CD14-positive monocyte (primary cell): ENCODE measurements at regions not wholly inside any gene's neighbourhood (a gene's known extent, or its start where the extent isn't known, plus 50 kb on each side); places are given as distances from the start of the nearest gene placed in this dataset.

Experiments used
- DNase-seq, 3 donors: peaks; one replicate each; pipeline ENCODE4 v3.0.0-alpha.2; 2011 to 2022
- H2AFZ ChIP-seq: 2 replicates; pipeline ENCODE4 v1.6.0; 2012; ENCODE audit warnings: mild to moderate bottlenecking, low read depth, low read length, inconsistent platforms; ENCODE audit not compliant: insufficient read depth, poor library complexity, severe bottlenecking
- H3K27ac ChIP-seq, 2 donors: 1 replicate in 1 of 2; 2 replicates in 1 of 2; pipeline ENCODE4 v1.5.1; 2012 to 2013; ENCODE audit warnings: low read length in 2 of 2, control low read depth in 1 of 2, inconsistent platforms in 1 of 2, low read depth in 1 of 2, mild to moderate bottlenecking in 1 of 2
- H3K27me3 ChIP-seq, 2 donors: one replicate each; pipeline versions ENCODE4 v1.6.0 to v1.6.1; 2011 to 2013; ENCODE audit warnings: low read length in 2 of 2; ENCODE audit not compliant: control insufficient read depth in 2 of 2, insufficient read depth in 2 of 2
- H3K36me3 ChIP-seq, 2 donors: replicated peaks in 1 of 2; 1 replicate in 1 of 2; 2 replicates in 1 of 2; pipeline versions ENCODE4 v1.5.1 to v1.6.1; 2012 to 2013; ENCODE audit warnings: low read length in 2 of 2, control low read depth in 1 of 2, inconsistent platforms in 1 of 2, mild to moderate bottlenecking in 1 of 2; ENCODE audit not compliant: insufficient read depth in 2 of 2, control insufficient read depth in 1 of 2
- H3K4me1 ChIP-seq, 2 donors: 1 replicate in 1 of 2; 2 replicates in 1 of 2; pipeline versions ENCODE4 v1.5.1 to v1.6.1; 2012 to 2013; ENCODE audit warnings: low read length in 2 of 2, control low read depth in 1 of 2, inconsistent platforms in 1 of 2, mild to moderate bottlenecking in 1 of 2, moderate library complexity in 1 of 2; ENCODE audit not compliant: insufficient read depth in 2 of 2, control insufficient read depth in 1 of 2
- H3K4me2 ChIP-seq: replicated peaks from 2 replicates; pipeline ENCODE3; 2012; ENCODE audit warnings: low read length, moderate library complexity, mild to moderate bottlenecking; ENCODE audit not compliant: poor library complexity, severe bottlenecking; ENCODE audit errors: extremely low read depth
- H3K4me3 ChIP-seq, 3 experiments: fragments of 200-600 bp in 1 of 3; sonication (generic) in 1 of 3; replicated peaks in 1 of 3; 1 replicate in 2 of 3; 2 replicates in 1 of 3; pipeline ENCODE4 v1.5.1; 2011 to 2013; ENCODE audit warnings: low read length in 3 of 3, mild to moderate bottlenecking in 3 of 3, control low read depth in 2 of 3, low read depth in 2 of 3, inconsistent platforms in 1 of 3, moderate library complexity in 1 of 3
- H3K79me2 ChIP-seq: 2 replicates; pipeline ENCODE4 v1.6.0; 2012; ENCODE audit warnings: mild to moderate bottlenecking, control low read depth, inconsistent platforms, low read length, moderate library complexity; ENCODE audit not compliant: insufficient read depth
- H3K9ac ChIP-seq: 2 replicates; pipeline ENCODE4 v1.6.0; 2017; ENCODE audit warnings: low read length, mild to moderate bottlenecking; ENCODE audit not compliant: insufficient read depth, poor library complexity, severe bottlenecking
- H3K9me3 ChIP-seq, 2 donors: replicated peaks in 1 of 2; 1 replicate in 1 of 2; 2 replicates in 1 of 2; pipeline versions ENCODE4 v1.5.1 to v1.6.1; 2012 to 2013; ENCODE audit warnings: low read length in 2 of 2, control low read depth in 1 of 2; ENCODE audit not compliant: control insufficient read depth in 1 of 2, insufficient read depth in 1 of 2
- H4K20me1 ChIP-seq: 2 replicates; pipeline ENCODE4 v1.6.0; 2012; ENCODE audit warnings: mild to moderate bottlenecking, low read length, control low read depth, moderate library complexity; ENCODE audit not compliant: insufficient read depth
- H3K27ac Mint-ChIP-seq, 7 donors: one replicate each; pipeline ENCODE4 v1.8.0; 2020; ENCODE audit warnings: mild to moderate bottlenecking in 7 of 7, mixed read lengths in 7 of 7, moderate library complexity in 6 of 7, inconsistent platforms in 2 of 7
- H3K27me3 Mint-ChIP-seq, 3 donors: one replicate each; pipeline ENCODE4 v1.8.0; 2021 to 2022; ENCODE audit warnings: low read depth in 3 of 3, mild to moderate bottlenecking in 3 of 3, mixed read lengths in 3 of 3, moderate library complexity in 3 of 3, inconsistent platforms in 1 of 3
- H3K36me3 Mint-ChIP-seq, 2 donors: one replicate each; pipeline ENCODE4 v1.8.0; 2020; ENCODE audit warnings: mixed read lengths in 2 of 2, inconsistent platforms in 1 of 2, mild to moderate bottlenecking in 1 of 2
- H3K4me1 Mint-ChIP-seq: one replicate; pipeline ENCODE4 v1.8.0; 2020; ENCODE audit warnings: mild to moderate bottlenecking, mixed read lengths
- H3K4me3 Mint-ChIP-seq, 2 donors: one replicate each; pipeline ENCODE4 v1.8.0; 2020; ENCODE audit warnings: mild to moderate bottlenecking in 2 of 2, mixed read lengths in 2 of 2, moderate library complexity in 1 of 2
- H3K9me3 Mint-ChIP-seq, 7 donors: one replicate each; pipeline ENCODE4 v1.8.0; 2020 to 2022; ENCODE audit warnings: mixed read lengths in 7 of 7, mild to moderate bottlenecking in 6 of 7, moderate library complexity in 6 of 7, inconsistent platforms in 2 of 7
- WGBS: methylation state at CpG from one replicate; pipeline ENCODE4 v1.1.5; 2013; ENCODE audit warnings: missing lambda C conversion rate; ENCODE audit not compliant: insufficient coverage; 5-methylcytosine and 5-hydroxymethylcytosine counted together
- intact Hi-C, 2 donors: fragments of 100-400 bp; cut with micrococcal nuclease; formaldehyde crosslinking; loops; one replicate each; pipeline versions ENCODE4 v1.15.0 to v1.15.1; 2023
- TF ChIP-seq, protein P1 (sequence below): fragments of 200-600 bp; IDR thresholded peaks from one replicate; pipeline ENCODE4 v1.8.0; 2022; ENCODE audit warnings: antibody characterized with exemption, mild to moderate bottlenecking

DNA sequence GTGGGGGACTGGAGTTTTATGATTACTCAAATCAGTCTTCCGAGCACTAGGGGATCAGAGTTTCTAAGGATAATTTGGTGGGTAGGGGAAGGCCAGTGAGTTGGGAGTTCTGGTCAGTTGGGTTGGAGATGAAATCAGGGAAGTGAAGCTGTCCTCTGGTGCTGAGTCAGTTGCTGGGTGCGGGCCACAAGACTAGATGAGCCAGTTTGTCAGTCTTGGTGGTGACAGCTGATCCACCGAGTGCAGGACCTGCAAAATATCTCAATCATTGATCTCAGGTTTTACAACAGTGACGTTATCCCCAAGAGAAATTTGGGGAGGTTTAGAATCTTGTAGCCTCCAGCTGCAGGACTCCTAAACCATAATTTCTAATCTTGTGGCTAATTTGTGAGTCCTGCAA, 249.4 kb downstream of the FAM43A start:
- H3K79me2 ChIP-seq, result no peaks in the 10 kb centered on the region
- peaks cover 46 to 47% of the 10 kb centered on the region in 2 donors for H3K4me1 ChIP-seq
- Mint-ChIP-seq H3K9me3 (peaks cover 0 to 5% (median 2%) of the 10 kb centered on the region in 7 donors), H3K4me1 (peaks cover 49% of the 10 kb centered on the region), H3K27ac (peak overlapping the region in 6 of 7 donors; percentile 4 to 84 (median 68)), H3K4me3 (peak overlapping the region in 1 of 2 donors; percentile 31), H3K27me3 (peaks cover 0 to 2% (median 0%) of the 10 kb centered on the region in 3 donors), H3K36me3 (peaks cover 0 to 3% of the 10 kb centered on the region in 2 donors)
- peak overlapping the region in 1 of 2 donors; percentile 6 for H3K27ac ChIP-seq
- peak overlapping the region; percentile 23 for H3K4me2 ChIP-seq
- no peaks in the 10 kb centered on the region for H3K36me3 ChIP-seq
- H2AFZ ChIP-seq, result no peak overlapping the region
- H3K9ac ChIP-seq, result no peak overlapping the region
- peak; percentile 52 to 74 (median 63) for DNase-seq
- intact Hi-C loops, result loop anchor here in 1 of 2 donors (10.0 kb wide), 1 partner anchor 50 kb away; no protein-coding TSS in a partner anchor
- no peak overlapping the region for H3K4me3 ChIP-seq
- peaks cover 0 to 7% of the 10 kb centered on the region in 2 donors for H3K9me3 ChIP-seq
- TF ChIP-seq, protein P1, sequence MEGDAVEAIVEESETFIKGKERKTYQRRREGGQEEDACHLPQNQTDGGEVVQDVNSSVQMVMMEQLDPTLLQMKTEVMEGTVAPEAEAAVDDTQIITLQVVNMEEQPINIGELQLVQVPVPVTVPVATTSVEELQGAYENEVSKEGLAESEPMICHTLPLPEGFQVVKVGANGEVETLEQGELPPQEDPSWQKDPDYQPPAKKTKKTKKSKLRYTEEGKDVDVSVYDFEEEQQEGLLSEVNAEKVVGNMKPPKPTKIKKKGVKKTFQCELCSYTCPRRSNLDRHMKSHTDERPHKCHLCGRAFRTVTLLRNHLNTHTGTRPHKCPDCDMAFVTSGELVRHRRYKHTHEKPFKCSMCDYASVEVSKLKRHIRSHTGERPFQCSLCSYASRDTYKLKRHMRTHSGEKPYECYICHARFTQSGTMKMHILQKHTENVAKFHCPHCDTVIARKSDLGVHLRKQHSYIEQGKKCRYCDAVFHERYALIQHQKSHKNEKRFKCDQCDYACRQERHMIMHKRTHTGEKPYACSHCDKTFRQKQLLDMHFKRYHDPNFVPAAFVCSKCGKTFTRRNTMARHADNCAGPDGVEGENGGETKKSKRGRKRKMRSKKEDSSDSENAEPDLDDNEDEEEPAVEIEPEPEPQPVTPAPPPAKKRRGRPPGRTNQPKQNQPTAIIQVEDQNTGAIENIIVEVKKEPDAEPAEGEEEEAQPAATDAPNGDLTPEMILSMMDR, result no peak
- H4K20me1 ChIP-seq, result no peaks in the 10 kb centered on the region
- H3K27me3 ChIP-seq, result no peaks in the 10 kb centered on the region
- 21% methylated on average over 2 of the region's 4 CpGs for WGBS

DNA sequence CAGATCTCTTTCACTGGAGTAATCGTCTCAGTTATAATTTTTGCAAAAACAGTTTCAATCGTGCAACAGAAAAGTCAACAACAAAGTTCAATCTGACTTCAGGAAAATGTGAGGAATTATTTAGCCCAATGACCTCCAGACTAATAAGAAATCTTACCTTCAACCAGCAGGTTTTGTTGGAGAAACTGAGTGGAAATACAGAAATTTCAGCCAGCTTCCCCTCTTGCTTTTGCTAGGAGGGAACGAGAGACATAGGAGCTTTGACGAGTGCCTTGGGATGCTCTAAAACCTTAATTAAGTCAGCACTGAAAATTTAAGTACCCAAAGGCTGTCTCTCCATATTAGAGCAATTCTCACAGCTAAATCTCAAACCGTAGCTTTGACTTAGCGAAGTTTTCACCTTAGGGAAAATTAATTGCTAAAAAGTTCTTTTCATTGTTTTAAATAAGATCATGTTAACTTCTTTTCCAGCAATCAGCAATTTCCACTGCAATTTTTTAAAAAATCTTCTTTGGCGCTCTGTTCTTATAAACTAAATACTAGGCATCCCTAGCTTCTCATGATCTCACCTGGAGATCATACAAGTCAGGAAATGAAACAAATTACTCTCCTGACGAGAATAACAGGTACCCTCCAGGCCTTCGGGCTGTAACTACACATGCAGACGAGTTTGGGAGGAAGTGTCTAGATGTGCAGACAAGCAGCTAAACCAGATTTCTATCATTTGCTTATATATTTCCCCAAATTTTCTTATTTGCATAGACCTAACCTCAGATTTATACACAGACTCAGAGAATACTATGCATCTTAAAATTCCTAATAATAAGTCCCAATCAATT, 250.2 kb downstream of the FAM43A start:
- H3K4me1 ChIP-seq, result peaks cover 44 to 47% of the 10 kb centered on the region in 2 donors
- TF ChIP-seq, protein P1, result no peak
- Mint-ChIP-seq H3K4me3 (no peak overlapping the region), H3K9me3 (peaks cover 0 to 5% (median 2%) of the 10 kb centered on the region in 7 donors), H3K4me1 (peaks cover 48% of the 10 kb centered on the region), H3K27ac (peak overlapping the region in 3 of 7 donors; percentile 64 to 84 (median 79)), H3K36me3 (peaks cover 0 to 5% of the 10 kb centered on the region in 2 donors), H3K27me3 (peaks cover 0 to 2% (median 0%) of the 10 kb centered on the region in 3 donors)
- no peaks in the 10 kb centered on the region for H3K36me3 ChIP-seq
- DNase-seq, result no peak
- H3K9ac ChIP-seq, result no peak overlapping the region
- peak overlapping the region in 1 of 2 donors; percentile 6 for H3K27ac ChIP-seq
- no peak overlapping the region for H3K4me3 ChIP-seq
- peaks cover 0 to 7% of the 10 kb centered on the region in 2 donors for H3K9me3 ChIP-seq
- no peaks in the 10 kb centered on the region for H3K79me2 ChIP-seq
- WGBS, result 60% methylated on average over 1 of the region's 10 CpGs
- H3K27me3 ChIP-seq, result no peaks in the 10 kb centered on the region
- H4K20me1 ChIP-seq, result no peaks in the 10 kb centered on the region
- intact Hi-C loops, result loop anchor here in 1 of 2 donors (10.0 kb wide), 1 partner anchor 51 kb away; no protein-coding TSS in a partner anchor
- H3K4me2 ChIP-seq, result peak overlapping the region; percentile 23
- H2AFZ ChIP-seq, result no peak overlapping the region
